ENCODE measurements at regions not wholly inside any gene's neighbourhood (a gene's known extent, or its start where the extent isn't known, plus 50 kb on each side); places are given as distances from the start of the nearest gene placed in this dataset.

DNA sequence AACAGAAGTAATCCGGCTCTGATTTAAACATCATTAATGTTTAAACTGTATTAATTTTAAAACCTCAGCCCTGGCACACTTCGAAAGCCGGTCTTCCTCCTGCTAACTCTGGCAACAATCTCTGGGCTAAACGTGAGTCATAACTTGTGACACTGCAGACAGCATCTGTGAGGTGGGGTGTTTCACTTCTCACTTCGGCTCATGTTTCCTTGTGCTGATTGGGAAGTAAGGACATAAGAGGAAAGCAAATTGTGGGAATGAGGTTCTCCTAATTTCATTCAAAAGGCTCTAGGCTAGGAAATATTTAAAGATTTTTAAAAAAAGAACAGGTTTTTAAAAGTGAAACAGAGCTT, 139.9 kb upstream of the USP9X start:
- no peak for DNase-seq
- Histone ChIP-seq H3K79me2 (ENCODE audit: insufficient read depth) (no peaks in the 10 kb centered on the region), H3F3A (replicated peaks; ENCODE audit: insufficient read depth) (peaks cover 4% of the 10 kb centered on the region), H3K36me3 (replicated peaks in 1 of 2; ENCODE audit: control insufficient read depth in 1 of 2, insufficient read depth in 2 of 2, low read length in 1 of 2) (no peaks in the 10 kb centered on the region), H3K9me3 (no peaks in the 10 kb centered on the region), H3K9me2 (no peaks in the 10 kb centered on the region), H3K27me3 (ENCODE audit: insufficient read depth) (no peaks in the 10 kb centered on the region), H3K4me3 (ENCODE audit: low read depth in 2 of 2, low read length in 1 of 2) (no peak overlapping the region), H3K9ac (no peak overlapping the region), H3K27ac (ENCODE audit: low read depth in 2 of 2, low read length in 1 of 2) (peak overlapping the region in 1 of 2 experiments; percentile 18; a peak in 1 of 4 replicates), H3K4me1 (ENCODE audit: control insufficient read depth in 1 of 2, insufficient read depth in 2 of 2, low read depth in 1 of 2, low read length in 1 of 2) (0 out of 4 replicates have a peak, but pooled peaks cover 0 to 2% of the 10 kb centered on the region in 2 experiments), H3K4me2 (0 out of 2 replicates have a peak overlapping the region, but pooled peaks have one; percentile 11), H2AFZ (ENCODE audit: low read depth) (no peak overlapping the region; the same call in 1 of the 2 replicates), H4K20me1 (ENCODE audit: insufficient read depth) (no peaks in the 10 kb centered on the region)
- ChIA-PET POLR2A (no interaction called here), CTCF (no interaction called here)
- WGBS (ENCODE audit: low lambda C conversion rate) = 5% methylated on average over 5 of the region's 5 CpGs
- TF ChIP-seq NRF1 (IDR thresholded peaks at IDR 0.05; ENCODE audit: low read depth, low read length) (no peak), ZBTB33 (IDR thresholded peaks at IDR 0.05; ENCODE audit: borderline replicate concordance, low read depth) (no peak), RAD21 (IDR thresholded peaks at IDR 0.05; ENCODE audit: low read length) (no peak), MEF2A (IDR thresholded peaks at IDR 0.05; ENCODE audit: borderline replicate concordance, low read depth) (no peak), POLR2AphosphoS5 (IDR thresholded peaks at IDR 0.05; ENCODE audit: low read depth, low read length) (no peak), SIN3A (IDR thresholded peaks at IDR 0.05; ENCODE audit: borderline replicate concordance, low read depth, low read length) (no peak), SMC3 (IDR thresholded peaks at IDR 0.05; ENCODE audit: low read depth, low read length) (no peak), RXRA (IDR thresholded peaks at IDR 0.05; ENCODE audit: borderline replicate concordance, low read depth) (no peak), RFX5 (IDR thresholded peaks at IDR 0.05; ENCODE audit: low read length) (no peak), CHD2 (IDR thresholded peaks at IDR 0.05; ENCODE audit: low read length, partially characterized antibody) (no peak), EZH2phosphoT487 (IDR thresholded peaks at IDR 0.05; ENCODE audit: borderline replicate concordance, low read depth) (no peak), FOXM1 (IDR thresholded peaks at IDR 0.05; ENCODE audit: low read depth) (no peak), ELF1 (IDR thresholded peaks at IDR 0.05) (no peak), TCF12 (IDR thresholded peaks at IDR 0.05) (peak; percentile 58), JUND (IDR thresholded peaks at IDR 0.05) (peak; percentile 54), TAF1 (IDR thresholded peaks at IDR 0.05; ENCODE audit: borderline replicate concordance, low read depth, low read length) (no peak), GABPA (IDR thresholded peaks at IDR 0.05; ENCODE audit: low read depth) (no peak), GATA2 (CRISPR knock-in tag; IDR thresholded peaks at IDR 0.05) (no peak), EP300 (IDR thresholded peaks at IDR 0.05; ENCODE audit: borderline replicate concordance in 1 of 2, low read depth in 1 of 2, low read length in 1 of 2) (no peak), NFIC (IDR thresholded peaks at IDR 0.05; ENCODE audit: borderline replicate concordance) (peak; percentile 9; the same call in 1 of the 2 replicates), RCOR1 (IDR thresholded peaks at IDR 0.05; ENCODE audit: low read length) (no peak), TEAD4 (IDR thresholded peaks at IDR 0.05; ENCODE audit: borderline replicate concordance, insufficient read depth) (no peak), YY1 (IDR thresholded peaks at IDR 0.05; ENCODE audit: low read depth) (no peak), FOXJ3 (CRISPR knock-in tag; IDR thresholded peaks at IDR 0.05) (no peak)
- TF ChIP-seq, protein P1, sequence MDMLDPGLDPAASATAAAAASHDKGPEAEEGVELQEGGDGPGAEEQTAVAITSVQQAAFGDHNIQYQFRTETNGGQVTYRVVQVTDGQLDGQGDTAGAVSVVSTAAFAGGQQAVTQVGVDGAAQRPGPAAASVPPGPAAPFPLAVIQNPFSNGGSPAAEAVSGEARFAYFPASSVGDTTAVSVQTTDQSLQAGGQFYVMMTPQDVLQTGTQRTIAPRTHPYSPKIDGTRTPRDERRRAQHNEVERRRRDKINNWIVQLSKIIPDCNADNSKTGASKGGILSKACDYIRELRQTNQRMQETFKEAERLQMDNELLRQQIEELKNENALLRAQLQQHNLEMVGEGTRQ (IDR thresholded peaks at IDR 0.05; ENCODE audit: borderline replicate concordance, low read depth, low read length) = no peak
- TF ChIP-seq, protein P2, sequence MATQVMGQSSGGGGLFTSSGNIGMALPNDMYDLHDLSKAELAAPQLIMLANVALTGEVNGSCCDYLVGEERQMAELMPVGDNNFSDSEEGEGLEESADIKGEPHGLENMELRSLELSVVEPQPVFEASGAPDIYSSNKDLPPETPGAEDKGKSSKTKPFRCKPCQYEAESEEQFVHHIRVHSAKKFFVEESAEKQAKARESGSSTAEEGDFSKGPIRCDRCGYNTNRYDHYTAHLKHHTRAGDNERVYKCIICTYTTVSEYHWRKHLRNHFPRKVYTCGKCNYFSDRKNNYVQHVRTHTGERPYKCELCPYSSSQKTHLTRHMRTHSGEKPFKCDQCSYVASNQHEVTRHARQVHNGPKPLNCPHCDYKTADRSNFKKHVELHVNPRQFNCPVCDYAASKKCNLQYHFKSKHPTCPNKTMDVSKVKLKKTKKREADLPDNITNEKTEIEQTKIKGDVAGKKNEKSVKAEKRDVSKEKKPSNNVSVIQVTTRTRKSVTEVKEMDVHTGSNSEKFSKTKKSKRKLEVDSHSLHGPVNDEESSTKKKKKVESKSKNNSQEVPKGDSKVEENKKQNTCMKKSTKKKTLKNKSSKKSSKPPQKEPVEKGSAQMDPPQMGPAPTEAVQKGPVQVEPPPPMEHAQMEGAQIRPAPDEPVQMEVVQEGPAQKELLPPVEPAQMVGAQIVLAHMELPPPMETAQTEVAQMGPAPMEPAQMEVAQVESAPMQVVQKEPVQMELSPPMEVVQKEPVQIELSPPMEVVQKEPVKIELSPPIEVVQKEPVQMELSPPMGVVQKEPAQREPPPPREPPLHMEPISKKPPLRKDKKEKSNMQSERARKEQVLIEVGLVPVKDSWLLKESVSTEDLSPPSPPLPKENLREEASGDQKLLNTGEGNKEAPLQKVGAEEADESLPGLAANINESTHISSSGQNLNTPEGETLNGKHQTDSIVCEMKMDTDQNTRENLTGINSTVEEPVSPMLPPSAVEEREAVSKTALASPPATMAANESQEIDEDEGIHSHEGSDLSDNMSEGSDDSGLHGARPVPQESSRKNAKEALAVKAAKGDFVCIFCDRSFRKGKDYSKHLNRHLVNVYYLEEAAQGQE (IDR thresholded peaks at IDR 0.05; ENCODE audit: low read depth, low read length) = no peak
- TF ChIP-seq, protein P3, sequence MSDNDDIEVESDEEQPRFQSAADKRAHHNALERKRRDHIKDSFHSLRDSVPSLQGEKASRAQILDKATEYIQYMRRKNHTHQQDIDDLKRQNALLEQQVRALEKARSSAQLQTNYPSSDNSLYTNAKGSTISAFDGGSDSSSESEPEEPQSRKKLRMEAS (IDR thresholded peaks at IDR 0.05; ENCODE audit: low read depth) = peak; percentile 60; the same call in 1 of the 2 replicates
- TF ChIP-seq, protein P4, sequence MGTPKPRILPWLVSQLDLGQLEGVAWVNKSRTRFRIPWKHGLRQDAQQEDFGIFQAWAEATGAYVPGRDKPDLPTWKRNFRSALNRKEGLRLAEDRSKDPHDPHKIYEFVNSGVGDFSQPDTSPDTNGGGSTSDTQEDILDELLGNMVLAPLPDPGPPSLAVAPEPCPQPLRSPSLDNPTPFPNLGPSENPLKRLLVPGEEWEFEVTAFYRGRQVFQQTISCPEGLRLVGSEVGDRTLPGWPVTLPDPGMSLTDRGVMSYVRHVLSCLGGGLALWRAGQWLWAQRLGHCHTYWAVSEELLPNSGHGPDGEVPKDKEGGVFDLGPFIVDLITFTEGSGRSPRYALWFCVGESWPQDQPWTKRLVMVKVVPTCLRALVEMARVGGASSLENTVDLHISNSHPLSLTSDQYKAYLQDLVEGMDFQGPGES (IDR thresholded peaks at IDR 0.05; ENCODE audit: low read depth, low read length) = no peak
